GDM1 (cell line): ENCODE measurements at regions not wholly inside any gene's neighbourhood (a gene's known extent, or its start where the extent isn't known, plus 50 kb on each side); places are given as distances from the start of the nearest gene placed in this dataset.

Experiments used
- DNase-seq: peaks from one replicate; lab custom pipeline; 2025; lab: John Stamatoyannopoulos, UW

- DNase-seq: no peak
These were observed 125.5 kb upstream of the FBXL4 start for GRCh38 chr6:99073223-99073622.

GRCh38 chr6:99066044-99066443 is 118.3 kb upstream of the FBXL4 start:
- no peak for DNase-seq

- no peak for DNase-seq
These were observed 117.1 kb upstream of the FBXL4 start for GRCh38 chr6:99064834-99065233.

GRCh38 chr6:99036672-99037071 is 88.9 kb upstream of the FBXL4 start:
- DNase-seq: no peak

GRCh38 chr6:99032396-99032795 is 84.7 kb upstream of the FBXL4 start:
- no peak for DNase-seq

GRCh38 chr6:99031957-99032356 is 84.2 kb upstream of the FBXL4 start:
- DNase-seq: no peak

GRCh38 chr6:99030915-99031314 is 83.2 kb upstream of the FBXL4 start:
- DNase-seq: no peak

- no peak for DNase-seq
These were observed 78.4 kb upstream of the FBXL4 start for GRCh38 chr6:99026135-99026534.

- DNase-seq: no peak
These were observed 76.3 kb upstream of the FBXL4 start for GRCh38 chr6:99024089-99024488.

GRCh38 chr6:99022039-99022609 is 74.4 kb upstream of the FBXL4 start:
- DNase-seq: no peak

GRCh38 chr6:99019381-99019780 is 71.6 kb upstream of the FBXL4 start:
- no peak for DNase-seq

GRCh38 chr6:99017150-99017549 is 69.4 kb upstream of the FBXL4 start:
- DNase-seq: no peak

- peak; percentile 38 for DNase-seq
These were observed 68.6 kb upstream of the FBXL4 start for GRCh38 chr6:99016355-99016754.

GRCh38 chr6:99014061-99014460 is 66.3 kb upstream of the FBXL4 start:
- no peak for DNase-seq

GRCh38 chr6:99013661-99014060 is 65.9 kb upstream of the FBXL4 start:
- no peak for DNase-seq

GRCh38 chr6:99013145-99013544 is 65.4 kb upstream of the FBXL4 start:
- DNase-seq: no peak

GRCh38 chr6:99011151-99011550 is 63.4 kb upstream of the FBXL4 start:
- DNase-seq: no peak

GRCh38 chr6:99002831-99003230 is 55.1 kb upstream of the FBXL4 start:
- DNase-seq: no peak

- DNase-seq: no peak
These were observed 50.4 kb upstream of the FBXL4 start for GRCh38 chr6:98998103-98998502.
